ACC112 (cell line): ENCODE measurements at regions not wholly inside any gene's neighbourhood (a gene's known extent, or its start where the extent isn't known, plus 50 kb on each side); places are given as distances from the start of the nearest gene placed in this dataset.

Experiments used
- H2AFZ ChIP-seq: fragments of 200-600 bp; sonication (generic); one replicate; pipeline ENCODE4 v1.6.0; 2017; ENCODE audit warnings: antibody characterized with exemption, low read length; ENCODE audit not compliant: unreplicated experiment
- H3K27ac ChIP-seq: fragments of 200-600 bp; sonication (generic); 2 replicates; pipeline ENCODE4 v1.5.1; 2014; ENCODE audit warnings: low read depth, mild to moderate bottlenecking, antibody characterized with exemption, low read length, moderate library complexity
- H3K27me3 ChIP-seq: fragments of 200-600 bp; sonication (generic); 2 replicates; pipeline ENCODE4 v1.6.1; 2014; ENCODE audit warnings: mild to moderate bottlenecking, antibody characterized with exemption, low read length, moderate library complexity, mixed read lengths; ENCODE audit not compliant: insufficient read depth
- H3K36me3 ChIP-seq: fragments of 200-600 bp; sonication (generic); 2 replicates; pipeline ENCODE4 v1.6.1; 2016; ENCODE audit warnings: mild to moderate bottlenecking, antibody characterized with exemption, low read length, moderate library complexity, mixed read lengths; ENCODE audit not compliant: insufficient read depth
- H3K4me1 ChIP-seq: fragments of 200-600 bp; sonication (generic); one replicate; pipeline ENCODE4 v1.6.1; 2016; ENCODE audit warnings: low read length, mixed read lengths; ENCODE audit not compliant: insufficient read depth, unreplicated experiment, control insufficient read depth
- H3K4me3 ChIP-seq: fragments of 200-600 bp; sonication (generic); 2 replicates; pipeline ENCODE4 v1.5.1; 2014; ENCODE audit warnings: mild to moderate bottlenecking, low read depth, low read length
- H3K79me2 ChIP-seq: fragments of 200-600 bp; sonication (generic); one replicate; pipeline ENCODE4 v1.6.0; 2016; ENCODE audit warnings: low read length; ENCODE audit not compliant: control insufficient read depth, unreplicated experiment, insufficient read depth

DNA sequence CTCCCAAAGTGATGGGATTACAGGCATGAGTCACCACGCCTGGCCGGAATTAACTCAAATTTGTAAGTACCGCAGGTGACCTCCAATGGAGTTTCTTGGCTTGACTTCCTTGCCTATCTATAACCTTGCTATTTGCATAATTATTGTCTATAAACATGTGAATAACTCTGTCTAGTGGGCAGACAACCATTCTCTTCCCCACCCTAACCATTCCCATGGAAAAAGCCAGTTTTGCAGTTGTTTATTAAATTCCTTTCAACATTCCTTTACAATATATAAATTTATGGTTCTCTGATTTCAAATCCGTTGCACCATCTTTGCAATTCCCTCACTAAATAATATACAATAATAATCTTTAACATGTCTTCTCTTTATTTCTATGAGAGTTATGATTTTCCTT lies 61.0 kb upstream of the ZDHHC17 start:
- Histone ChIP-seq H3K36me3 (no peaks in the 10 kb centered on the region), H3K27ac (no peak overlapping the region), H3K79me2 (no peaks in the 10 kb centered on the region), H3K4me3 (no peak overlapping the region), H2AFZ (no peak overlapping the region), H3K27me3 (no peaks in the 10 kb centered on the region), H3K4me1 (peaks cover 14% of the 10 kb centered on the region)

DNA sequence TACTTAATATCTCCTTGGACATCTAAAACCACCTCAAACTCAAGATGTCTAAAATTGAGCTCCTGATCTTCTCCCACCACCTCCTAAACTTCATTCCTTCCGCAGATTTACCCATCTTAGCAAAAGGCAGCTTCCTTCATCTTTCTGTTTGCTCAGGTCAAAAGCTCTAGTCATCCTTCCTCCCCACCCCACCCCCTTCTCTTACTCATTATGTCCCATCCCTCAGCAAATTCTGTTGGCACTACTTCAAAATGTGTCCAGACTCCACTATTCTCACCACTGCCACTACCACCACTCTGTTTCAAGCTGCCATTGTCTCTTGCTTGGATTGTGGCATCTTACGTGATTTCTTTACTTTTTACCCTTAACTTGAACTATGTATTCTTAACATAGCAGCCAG lies 59.2 kb upstream of the ZDHHC17 start:
- Histone ChIP-seq H3K4me3 (no peak overlapping the region), H3K79me2 (no peaks in the 10 kb centered on the region), H3K36me3 (no peaks in the 10 kb centered on the region), H3K27me3 (no peaks in the 10 kb centered on the region), H3K4me1 (peaks cover 14% of the 10 kb centered on the region), H3K27ac (no peak overlapping the region), H2AFZ (no peak overlapping the region)

DNA sequence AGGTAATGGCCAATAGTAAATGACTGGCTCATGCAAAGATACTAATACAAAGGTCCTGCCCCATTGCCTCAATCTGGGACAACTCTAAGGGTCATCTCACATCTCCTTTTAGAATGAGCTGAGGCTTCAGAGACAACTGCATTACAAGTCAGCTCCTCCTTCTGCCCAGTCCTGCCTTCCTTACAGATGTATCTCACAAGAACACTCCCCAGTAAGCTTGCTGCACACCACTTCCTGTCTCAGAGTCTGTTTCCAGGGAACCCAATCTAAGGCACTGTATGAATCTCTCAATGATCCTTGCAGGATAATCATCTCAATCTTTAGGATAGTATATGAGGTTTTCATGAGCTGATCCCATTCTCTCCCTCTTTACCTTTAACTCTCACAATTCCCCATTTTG lies 57.8 kb upstream of the ZDHHC17 start:
- H2AFZ ChIP-seq = no peak overlapping the region
- no peak overlapping the region for H3K27ac ChIP-seq
- H3K36me3 ChIP-seq = no peaks in the 10 kb centered on the region
- H3K27me3 ChIP-seq = no peaks in the 10 kb centered on the region
- H3K4me3 ChIP-seq = no peak overlapping the region
- peaks cover 14% of the 10 kb centered on the region for H3K4me1 ChIP-seq
- no peaks in the 10 kb centered on the region for H3K79me2 ChIP-seq

DNA sequence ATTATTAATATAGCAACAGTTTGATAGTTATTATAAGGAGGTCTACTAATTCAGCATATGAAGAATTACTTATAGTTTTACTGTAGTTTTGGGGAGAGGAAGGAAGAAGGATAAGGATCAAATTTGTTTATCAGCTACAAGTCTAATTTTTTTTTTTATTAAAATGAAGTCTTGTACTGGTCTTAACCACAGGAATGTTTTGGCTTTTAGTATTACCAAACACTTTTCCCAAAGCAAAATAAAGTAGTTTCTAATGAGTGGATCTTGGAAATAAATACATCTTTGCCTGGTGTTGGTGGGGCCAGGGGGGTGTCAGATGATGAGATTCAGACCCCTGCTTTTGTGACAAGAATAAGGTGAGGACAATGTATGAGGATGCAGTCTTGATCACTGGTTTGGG lies 57.2 kb upstream of the ZDHHC17 start:
- H2AFZ ChIP-seq = no peak overlapping the region
- no peaks in the 10 kb centered on the region for H3K79me2 ChIP-seq
- H3K4me1 ChIP-seq = peaks cover 14% of the 10 kb centered on the region
- H3K36me3 ChIP-seq = no peaks in the 10 kb centered on the region
- no peaks in the 10 kb centered on the region for H3K27me3 ChIP-seq
- H3K4me3 ChIP-seq = no peak overlapping the region
- H3K27ac ChIP-seq = no peak overlapping the region

DNA sequence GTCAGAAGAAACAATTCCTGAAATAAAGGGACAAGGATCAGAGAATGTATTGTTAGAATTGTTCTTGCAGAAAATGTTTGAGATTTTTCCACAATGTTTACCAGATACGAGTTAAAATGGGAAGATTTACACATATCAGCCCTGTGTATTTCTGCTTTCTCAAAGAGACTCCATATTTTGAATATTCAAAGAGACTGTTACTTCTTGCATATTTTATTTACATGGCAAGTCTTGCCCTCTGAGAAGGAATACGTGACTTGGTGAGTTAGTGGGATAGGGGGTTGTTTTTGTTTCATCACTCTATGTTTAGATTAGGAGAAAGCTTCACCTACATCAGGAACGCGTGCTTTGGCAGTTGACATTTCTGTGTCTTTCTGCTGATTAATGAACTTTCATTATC lies 56.1 kb upstream of the ZDHHC17 start:
- Histone ChIP-seq H3K27ac (no peak overlapping the region), H3K27me3 (no peaks in the 10 kb centered on the region), H3K36me3 (no peaks in the 10 kb centered on the region), H3K4me1 (peaks cover 14% of the 10 kb centered on the region), H2AFZ (no peak overlapping the region), H3K79me2 (no peaks in the 10 kb centered on the region), H3K4me3 (no peak overlapping the region)

DNA sequence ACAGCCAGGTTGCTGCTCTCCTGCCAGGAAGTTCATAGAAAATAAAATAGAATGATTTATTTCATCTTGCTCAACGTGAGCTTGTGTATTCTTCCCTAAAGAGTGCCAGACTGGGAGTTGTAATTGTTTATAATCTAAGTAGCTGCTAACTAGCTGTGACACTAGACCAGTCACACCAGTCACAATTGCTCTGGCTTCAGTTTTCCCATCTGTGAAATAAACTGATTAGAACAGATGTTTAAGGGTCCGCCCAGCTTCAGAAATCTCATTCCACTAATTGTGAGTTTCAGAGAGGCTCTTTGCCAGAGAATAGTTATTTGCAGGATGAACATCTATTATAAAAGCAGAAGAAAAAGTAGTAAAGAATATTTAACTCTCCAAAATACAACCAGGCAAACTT lies 55.6 kb upstream of the ZDHHC17 start:
- Histone ChIP-seq H3K27ac (no peak overlapping the region), H3K36me3 (no peaks in the 10 kb centered on the region), H3K79me2 (no peaks in the 10 kb centered on the region), H3K27me3 (no peaks in the 10 kb centered on the region), H2AFZ (no peak overlapping the region), H3K4me1 (peaks cover 14% of the 10 kb centered on the region), H3K4me3 (no peak overlapping the region)

DNA sequence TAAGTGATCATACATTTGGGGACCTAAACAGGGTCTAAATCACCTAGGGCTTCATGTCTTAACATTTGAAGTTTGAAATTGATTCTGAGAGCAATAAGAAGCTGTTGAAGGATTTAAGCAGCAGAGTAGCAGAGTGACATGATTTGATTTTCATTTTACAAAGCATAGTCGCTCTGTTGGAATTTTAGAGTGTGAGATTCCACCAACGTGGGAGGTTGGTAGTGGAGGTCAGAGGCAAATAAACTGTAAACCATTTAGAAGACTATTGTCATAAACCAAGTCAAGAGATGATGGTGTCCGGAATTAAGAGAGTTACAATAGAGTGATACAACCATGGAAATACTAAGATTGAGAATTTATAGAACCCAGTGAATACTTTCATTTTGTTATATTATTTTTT lies 52.7 kb upstream of the ZDHHC17 start:
- Histone ChIP-seq H3K27ac (no peak overlapping the region), H3K4me3 (no peak overlapping the region), H2AFZ (no peak overlapping the region)

DNA sequence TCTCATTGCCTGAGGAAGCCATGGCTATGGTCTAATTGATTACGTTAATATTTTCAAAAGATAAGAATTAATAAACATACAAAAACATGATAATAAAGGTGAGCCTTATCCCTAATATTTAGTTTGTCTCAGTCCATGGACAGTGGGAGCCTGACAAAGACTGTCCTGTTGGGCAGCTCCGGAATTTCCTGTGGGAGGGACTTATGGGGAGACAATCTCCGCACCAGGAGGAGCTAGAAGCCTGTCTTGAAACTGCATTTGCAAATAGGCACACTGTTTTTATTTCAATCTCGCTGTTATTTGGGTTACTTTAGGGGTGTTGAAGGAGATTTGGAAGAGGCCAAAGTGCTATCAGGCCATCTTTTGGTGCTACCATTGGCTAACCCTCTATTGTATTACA lies 50.8 kb upstream of the ZDHHC17 start:
- H3K4me3 ChIP-seq = no peak overlapping the region
- H3K4me1 ChIP-seq = peaks cover 4% of the 10 kb centered on the region
- no peak overlapping the region for H3K27ac ChIP-seq
- no peaks in the 10 kb centered on the region for H3K36me3 ChIP-seq
- no peaks in the 10 kb centered on the region for H3K79me2 ChIP-seq
- H3K27me3 ChIP-seq = no peaks in the 10 kb centered on the region
- no peak overlapping the region for H2AFZ ChIP-seq

More for the DNA sequence above, 52.7 kb upstream of the ZDHHC17 start:
- Histone ChIP-seq H3K36me3 (no peaks in the 10 kb centered on the region), H3K79me2 (no peaks in the 10 kb centered on the region), H3K27me3 (no peaks in the 10 kb centered on the region), H3K4me1 (peaks cover 1% of the 10 kb centered on the region)

DNA sequence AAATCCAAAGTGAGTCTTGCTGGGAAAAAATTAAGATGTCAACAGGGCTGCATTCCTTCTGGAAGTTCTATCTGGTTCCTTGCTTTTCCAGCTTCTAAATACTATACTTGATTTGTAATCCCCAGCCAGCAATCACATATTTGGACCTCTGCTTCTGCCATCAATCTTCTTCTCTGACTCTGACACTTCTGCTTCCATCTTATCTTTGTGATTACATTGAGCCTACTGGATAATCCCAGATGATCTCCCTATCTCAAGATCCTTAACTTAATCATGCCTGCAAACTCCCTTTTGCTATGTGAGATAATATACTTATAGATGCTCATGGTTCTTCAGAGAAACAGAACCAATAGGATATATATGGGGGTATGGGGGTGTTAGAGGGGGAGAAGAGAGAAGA lies 49.9 kb upstream of the ZDHHC17 start:
- Histone ChIP-seq H2AFZ (no peak overlapping the region), H3K27me3 (no peaks in the 10 kb centered on the region), H3K36me3 (no peaks in the 10 kb centered on the region), H3K4me1 (peaks cover 6% of the 10 kb centered on the region), H3K4me3 (no peak overlapping the region), H3K27ac (no peak overlapping the region), H3K79me2 (no peaks in the 10 kb centered on the region)
